GM18499 (cell line): ENCODE measurements at regions not wholly inside any gene's neighbourhood (a gene's known extent, or its start where the extent isn't known, plus 50 kb on each side); places are given as distances from the start of the nearest gene placed in this dataset.

Experiments used
- ATAC-seq: cut with Tn5 transposase; IDR thresholded peaks from one replicate; pipeline ENCODE4 v1.9.1; 2021; ENCODE audit warnings: moderate number of reproducible peaks; ENCODE audit not compliant: insufficient read depth, unreplicated experiment

DNA sequence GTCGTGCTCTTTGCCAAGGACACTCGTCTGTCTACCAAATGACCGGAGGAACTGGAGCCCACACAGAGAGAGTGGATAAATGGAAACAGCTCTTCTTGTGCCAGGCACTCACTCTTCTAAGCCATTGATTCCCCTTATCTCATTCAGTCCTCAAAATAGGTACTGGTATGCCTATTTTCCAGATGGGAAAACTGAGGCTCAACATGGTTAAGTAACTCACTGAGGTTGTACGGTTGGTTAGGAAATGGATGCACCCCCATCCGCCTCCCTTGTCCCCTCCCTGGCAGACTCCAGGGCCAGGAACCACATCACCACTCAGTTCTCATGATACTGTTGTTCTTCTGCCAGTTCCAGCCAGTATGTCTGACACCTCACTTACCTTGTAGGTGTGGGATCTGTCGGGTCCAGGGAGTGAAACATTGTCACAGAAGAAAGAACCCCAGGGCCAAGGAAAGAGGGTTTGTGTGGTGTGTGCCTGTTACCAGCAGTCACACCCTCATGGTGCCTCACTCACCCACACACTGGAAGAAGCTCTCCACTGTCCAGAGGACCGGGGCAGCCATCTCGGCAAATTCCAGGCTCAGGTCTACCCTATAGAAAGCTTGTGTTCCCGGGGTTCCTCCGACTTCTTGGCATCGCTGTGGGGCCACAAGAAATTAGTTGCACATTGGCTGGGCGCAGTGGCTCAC lies 58.8 kb upstream of the TARDBP start:
- ATAC-seq: no peak

DNA sequence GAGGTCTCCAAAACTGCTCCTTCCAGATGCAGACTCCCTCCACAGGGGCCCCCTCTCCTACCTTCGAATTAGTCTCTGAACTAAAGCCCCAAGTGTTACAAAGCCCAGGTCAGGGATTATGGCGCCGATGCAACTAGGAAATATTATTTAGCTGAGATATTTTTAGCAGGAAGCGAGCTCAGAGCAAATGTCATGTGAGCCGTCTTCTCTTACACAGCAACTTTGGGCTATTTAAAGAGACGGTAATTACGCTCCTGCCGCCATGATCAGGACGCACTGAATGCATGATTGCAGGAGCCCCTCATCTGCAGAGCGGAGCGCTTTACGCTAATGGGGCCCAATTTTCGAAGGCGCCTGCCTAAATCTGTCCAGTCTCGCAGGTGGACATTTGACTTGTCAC lies 55.3 kb upstream of the TARDBP start:
- ATAC-seq: no peak

DNA sequence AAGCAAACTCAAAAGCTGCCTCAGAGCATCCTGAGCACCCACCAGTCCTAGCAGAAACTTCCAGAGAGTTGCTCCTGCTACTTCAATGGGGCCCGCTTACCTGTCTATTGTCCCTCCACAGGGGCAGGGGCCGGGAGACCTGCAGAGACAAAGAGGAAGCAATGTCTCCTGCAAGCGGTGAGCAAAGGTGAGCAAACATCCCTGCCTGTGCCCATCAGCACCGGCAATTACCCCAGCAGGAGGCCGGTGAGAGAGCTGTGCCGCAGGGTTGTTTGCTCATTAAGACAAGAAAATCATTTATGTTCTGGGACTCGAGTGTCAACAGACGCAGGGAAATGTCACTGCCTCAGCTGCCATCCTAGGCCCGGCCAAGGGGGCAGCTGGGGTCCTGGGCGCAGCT lies 53.8 kb upstream of the TARDBP start:
- no peak for ATAC-seq

DNA sequence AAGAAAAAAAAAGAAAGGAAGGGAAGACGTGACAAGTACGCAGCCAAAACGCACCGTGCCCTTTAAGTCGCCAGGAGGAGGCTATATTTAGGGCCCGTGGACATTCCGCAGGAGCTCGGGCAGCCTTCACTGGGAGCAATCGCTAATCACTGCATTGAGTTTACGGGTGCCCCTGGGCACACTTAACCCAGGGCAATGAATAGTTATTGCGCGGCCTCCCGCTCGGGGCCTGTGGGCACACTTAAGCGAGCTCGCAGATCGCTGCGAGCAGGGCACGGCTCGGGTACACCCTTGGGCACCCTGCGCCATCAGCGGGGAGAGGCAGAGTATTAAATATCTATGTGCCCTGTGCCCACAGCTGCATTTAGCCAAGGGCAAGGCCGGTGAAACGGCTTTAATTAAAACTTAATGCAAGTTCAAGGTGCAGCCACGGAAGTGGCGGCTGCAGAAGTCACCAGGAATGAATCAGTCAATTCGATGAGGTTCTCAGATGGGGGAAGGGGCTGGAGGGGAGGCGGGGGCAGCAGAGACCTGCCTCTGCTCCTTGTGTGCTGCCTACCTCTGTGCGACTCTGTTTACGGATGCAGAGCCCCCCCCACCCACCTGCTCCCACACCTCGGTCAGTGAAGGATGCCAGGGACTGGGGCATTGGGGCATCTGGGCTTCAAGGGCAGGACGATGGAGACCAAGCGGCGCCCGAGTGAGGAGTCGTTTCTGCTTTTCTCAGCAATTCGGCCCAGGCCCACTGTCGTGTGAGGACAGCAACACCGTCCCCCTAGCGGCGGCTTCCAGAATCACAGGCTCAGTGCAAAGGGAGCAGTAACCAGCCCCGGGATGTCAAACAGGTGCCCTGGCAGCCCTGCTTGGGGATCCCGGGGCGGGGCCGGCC lies 51.8 kb upstream of the TARDBP start:
- ATAC-seq: no peak

DNA sequence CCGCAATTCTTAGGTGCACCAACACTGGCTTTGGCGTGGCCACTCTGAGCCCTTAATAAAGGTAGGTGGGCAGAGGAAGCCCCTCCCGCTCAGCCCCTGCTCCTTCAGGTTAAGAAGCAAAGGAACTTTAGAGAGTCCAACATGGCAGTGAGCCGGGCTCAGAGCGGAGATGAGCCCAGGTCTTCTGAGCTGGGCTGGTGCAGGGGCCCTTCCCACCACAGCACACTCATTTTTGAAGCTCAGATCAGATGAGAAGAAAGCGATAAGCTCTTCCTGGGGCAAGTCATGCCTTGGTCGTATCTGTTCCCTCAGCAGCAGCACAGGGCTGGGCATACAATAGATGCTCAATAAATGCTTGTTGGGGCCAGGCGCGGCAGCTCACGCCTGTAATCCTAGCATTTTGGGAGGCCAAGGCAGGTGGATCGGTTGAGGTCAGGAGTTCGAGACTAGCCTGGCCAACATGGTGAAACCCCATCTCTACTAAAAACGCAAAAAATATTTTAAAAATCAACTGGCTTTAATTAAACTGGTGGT lies 51.1 kb upstream of the TARDBP start:
- ATAC-seq: no peak

DNA sequence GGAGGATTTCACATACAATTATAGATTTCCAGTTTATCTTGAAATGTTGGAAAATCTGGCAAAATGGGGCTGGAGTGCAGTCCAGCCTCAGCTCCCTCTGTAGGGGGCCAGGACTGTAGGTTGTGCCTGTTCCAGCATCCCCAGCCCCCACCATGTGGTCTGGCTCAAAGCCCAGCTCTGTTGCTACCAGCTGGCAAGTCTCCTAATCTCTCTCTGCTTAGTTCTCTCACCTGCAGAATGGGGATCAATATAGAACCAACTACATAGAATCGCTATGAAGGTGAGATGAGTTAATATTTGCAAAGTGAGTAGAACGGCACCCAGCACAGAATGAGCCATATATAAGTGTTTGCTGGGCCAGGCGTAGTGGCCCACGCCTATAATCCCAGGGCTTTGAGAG lies 50.0 kb upstream of the TARDBP start:
- no peak for ATAC-seq
